Thymus (tissue), 11 donors: ENCODE measurements at regions not wholly inside any gene's neighbourhood (a gene's known extent, or its start where the extent isn't known, plus 50 kb on each side); places are given as distances from the start of the nearest gene placed in this dataset.

Experiments used
- DNase-seq, 9 donors: peaks; one replicate each; pipeline ENCODE4 v3.0.0-alpha.2; 2013; ENCODE audit warnings: low spot score in 9 of 9, low read depth in 6 of 9, missing footprints in 1 of 9
- H3K27ac ChIP-seq, 2 donors: one replicate each; pipeline ENCODE4 v1.5.1; 2013; ENCODE audit warnings: control low read depth in 1 of 2, low read depth in 1 of 2, low read length in 1 of 2, mild to moderate bottlenecking in 1 of 2, moderate library complexity in 1 of 2
- H3K27me3 ChIP-seq, 2 donors: one replicate each; pipeline ENCODE4 v1.5.1; 2013; ENCODE audit warnings: low read length in 1 of 2; ENCODE audit not compliant: control insufficient read depth in 2 of 2, insufficient read depth in 1 of 2
- H3K36me3 ChIP-seq, 2 donors: one replicate each; pipeline ENCODE4 v1.5.1; 2013; ENCODE audit warnings: low read length in 1 of 2, mild to moderate bottlenecking in 1 of 2, moderate library complexity in 1 of 2; ENCODE audit not compliant: control insufficient read depth in 2 of 2, insufficient read depth in 2 of 2
- H3K4me1 ChIP-seq, 2 donors: one replicate each; pipeline ENCODE4 v1.5.1; 2013; ENCODE audit warnings: low read length in 2 of 2; ENCODE audit not compliant: control insufficient read depth in 2 of 2, insufficient read depth in 2 of 2
- H3K4me3 ChIP-seq, 2 donors: one replicate each; pipeline ENCODE4 v1.5.1; 2013; ENCODE audit warnings: low read length in 2 of 2, control low read depth in 1 of 2, mild to moderate bottlenecking in 1 of 2
- H3K9me3 ChIP-seq, 2 donors: one replicate each; pipeline ENCODE4 v1.5.1; 2013; ENCODE audit warnings: low read length in 1 of 2, mild to moderate bottlenecking in 1 of 2; ENCODE audit not compliant: control insufficient read depth in 2 of 2, insufficient read depth in 1 of 2
- WGBS: extraction: QIAGEN DNeasy Blood & Tissue Kit; methylation state at CpG from one replicate; pipeline ENCODE4 v1.1.7; 2013; 5-methylcytosine and 5-hydroxymethylcytosine counted together
- donor health status: healthy.

DNA sequence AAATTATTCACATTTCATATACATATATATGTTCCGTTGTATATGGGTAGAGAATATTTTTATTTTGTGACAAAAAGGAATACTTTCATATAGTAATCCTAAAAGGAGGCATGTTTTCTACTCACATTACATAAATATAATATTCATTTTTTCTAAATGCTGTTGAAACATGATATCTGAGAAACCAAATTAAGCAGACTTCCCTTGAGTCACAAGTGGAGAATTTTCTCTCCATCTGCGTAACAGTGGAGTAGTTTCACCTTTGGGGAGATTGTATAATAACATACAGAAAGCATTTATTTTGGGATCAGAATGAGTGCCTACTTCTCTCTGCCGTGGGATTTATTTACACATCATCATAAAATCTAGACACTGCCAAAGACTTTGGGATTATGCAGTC, 849.8 kb downstream of the NSUN3 start:
- no peak overlapping the region for H3K4me3 ChIP-seq
- H3K27me3 ChIP-seq, result no peaks in the 10 kb centered on the region
- H3K9me3 ChIP-seq, result no peaks in the 10 kb centered on the region
- no peak overlapping the region for H3K27ac ChIP-seq
- 92% methylated on average over 3 of the region's 3 CpGs for WGBS
- no peak for DNase-seq
- no peaks in the 10 kb centered on the region for H3K36me3 ChIP-seq
- no peaks in the 10 kb centered on the region for H3K4me1 ChIP-seq

DNA sequence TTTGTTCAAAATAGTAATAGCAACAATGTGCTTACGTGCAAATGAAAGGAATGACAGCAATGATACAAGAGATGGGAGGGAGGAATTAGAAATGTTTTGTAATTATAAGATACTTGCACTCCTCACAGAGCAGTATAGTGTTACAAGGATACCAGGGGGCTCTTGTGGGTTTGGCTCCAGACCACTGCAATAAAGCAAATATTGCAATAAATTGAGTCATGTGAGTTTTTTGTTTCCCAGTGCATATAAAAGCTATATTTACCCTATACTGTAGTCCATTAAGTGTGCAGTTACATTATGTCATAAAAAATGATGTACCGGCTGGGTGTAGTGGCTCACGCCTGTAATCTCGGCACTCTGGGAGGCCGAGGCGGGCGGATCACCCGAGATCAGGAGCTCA, 864.3 kb downstream of the NSUN3 start:
- no peaks in the 10 kb centered on the region for H3K27me3 ChIP-seq
- 93% methylated on average over 8 of the region's 8 CpGs for WGBS

DNA sequence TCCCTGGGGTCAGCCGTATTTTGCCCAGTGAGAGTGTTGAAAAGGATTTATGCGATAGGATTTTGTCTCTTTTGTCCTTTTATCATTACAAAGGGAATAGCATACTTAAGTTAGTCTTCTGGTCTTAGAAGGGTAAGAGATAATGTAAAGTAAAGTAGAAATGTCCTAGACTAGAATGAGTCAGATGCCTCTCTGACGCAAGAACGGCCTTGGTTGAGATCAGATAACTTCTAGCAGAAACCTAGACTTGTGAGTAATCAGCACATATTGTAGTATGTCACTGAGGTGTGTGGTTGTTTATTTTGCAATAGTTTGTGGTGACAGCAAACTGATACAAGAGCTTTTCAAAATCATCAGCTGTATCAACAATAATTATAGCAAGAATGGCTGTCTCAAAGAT, 866.1 kb downstream of the NSUN3 start:
- no peak overlapping the region for H3K4me3 ChIP-seq
- no peaks in the 10 kb centered on the region for H3K36me3 ChIP-seq
- no peak for DNase-seq
- peaks cover 0 to 10% of the 10 kb centered on the region in 2 donors for H3K9me3 ChIP-seq
- H3K27ac ChIP-seq, result no peak overlapping the region
- 96% methylated on average over 4 of the region's 4 CpGs for WGBS
- no peaks in the 10 kb centered on the region for H3K27me3 ChIP-seq
- no peaks in the 10 kb centered on the region for H3K4me1 ChIP-seq

More for the DNA sequence above, 864.3 kb downstream of the NSUN3 start:
- Histone ChIP-seq H3K4me1 (no peaks in the 10 kb centered on the region), H3K27ac (no peak overlapping the region), H3K9me3 (peaks cover 0 to 10% of the 10 kb centered on the region in 2 donors), H3K4me3 (no peak overlapping the region), H3K36me3 (no peaks in the 10 kb centered on the region)
- no peak for DNase-seq

DNA sequence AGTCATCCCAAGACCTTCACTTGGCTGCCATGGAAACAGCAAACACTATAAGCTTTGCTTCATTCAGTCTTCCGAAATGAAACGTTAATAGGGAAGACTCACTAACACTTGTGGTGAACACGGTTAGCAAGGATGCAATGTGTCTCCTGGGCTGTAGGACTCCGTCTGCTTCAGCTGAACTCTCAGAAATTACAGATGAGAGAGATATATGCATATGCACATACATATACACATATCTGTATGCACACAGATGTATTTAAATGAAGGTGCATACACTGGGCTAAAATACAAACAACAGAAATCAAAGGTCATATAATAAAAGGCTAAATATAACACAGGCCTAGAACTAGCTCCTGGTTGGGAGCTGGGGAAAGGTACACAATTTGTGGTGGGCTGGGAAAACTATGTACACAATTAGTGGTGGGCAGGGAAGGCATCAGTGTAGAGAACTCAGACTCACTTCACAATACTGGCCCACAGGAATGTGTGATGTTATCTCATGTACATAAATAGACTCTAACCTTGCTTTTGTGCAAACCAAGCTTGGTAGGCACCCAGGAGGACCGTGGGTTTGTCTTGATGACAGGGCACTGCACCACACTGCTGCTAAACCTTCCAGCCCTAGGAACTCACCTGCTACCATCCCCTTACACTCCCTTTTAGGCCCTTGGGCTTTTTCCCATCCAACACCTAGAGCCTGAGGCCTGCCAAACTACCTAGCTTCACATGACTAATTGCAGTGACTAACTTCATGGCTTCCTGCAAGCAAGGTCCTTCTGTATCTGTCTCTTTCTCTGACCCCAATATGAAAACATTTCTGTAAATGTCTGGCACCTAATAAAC, 873.1 kb downstream of the NSUN3 start:
- H3K9me3 ChIP-seq, result peaks cover 0 to 8% of the 10 kb centered on the region in 2 donors
- no peaks in the 10 kb centered on the region for H3K36me3 ChIP-seq
- H3K4me3 ChIP-seq, result no peak overlapping the region
- WGBS, result 89% methylated on average over 5 of the region's 5 CpGs
- H3K4me1 ChIP-seq, result no peaks in the 10 kb centered on the region
- no peaks in the 10 kb centered on the region for H3K27me3 ChIP-seq
- no peak overlapping the region for H3K27ac ChIP-seq
- no peak for DNase-seq

DNA sequence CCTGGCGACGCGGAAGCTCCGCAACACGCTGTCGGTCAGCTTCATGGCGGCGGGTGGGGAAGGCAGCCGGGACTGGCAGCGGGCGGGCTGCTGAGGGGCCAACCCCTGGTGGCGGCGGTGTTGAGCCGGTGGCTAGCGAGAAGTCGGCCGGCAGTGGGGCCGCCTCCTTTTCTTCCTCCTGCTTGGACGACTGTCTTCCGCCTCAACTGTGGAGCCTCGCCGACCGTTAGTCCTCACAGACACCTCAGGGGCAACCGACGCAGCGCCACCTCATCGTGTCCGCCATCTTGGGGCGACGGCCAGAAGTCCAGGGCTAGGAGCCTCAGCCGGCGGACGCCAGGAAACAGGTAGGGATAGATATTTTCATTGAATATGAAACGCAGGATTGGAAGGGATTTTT, 875.1 kb downstream of the NSUN3 start:
- no peaks in the 10 kb centered on the region for H3K4me1 ChIP-seq
- no peaks in the 10 kb centered on the region for H3K27me3 ChIP-seq
- no peaks in the 10 kb centered on the region for H3K36me3 ChIP-seq
- DNase-seq, result no peak
- peaks cover 0 to 8% of the 10 kb centered on the region in 2 donors for H3K9me3 ChIP-seq
- H3K27ac ChIP-seq, result no peak overlapping the region
- no peak overlapping the region for H3K4me3 ChIP-seq
- 97% methylated on average over 34 of the region's 34 CpGs for WGBS

DNA sequence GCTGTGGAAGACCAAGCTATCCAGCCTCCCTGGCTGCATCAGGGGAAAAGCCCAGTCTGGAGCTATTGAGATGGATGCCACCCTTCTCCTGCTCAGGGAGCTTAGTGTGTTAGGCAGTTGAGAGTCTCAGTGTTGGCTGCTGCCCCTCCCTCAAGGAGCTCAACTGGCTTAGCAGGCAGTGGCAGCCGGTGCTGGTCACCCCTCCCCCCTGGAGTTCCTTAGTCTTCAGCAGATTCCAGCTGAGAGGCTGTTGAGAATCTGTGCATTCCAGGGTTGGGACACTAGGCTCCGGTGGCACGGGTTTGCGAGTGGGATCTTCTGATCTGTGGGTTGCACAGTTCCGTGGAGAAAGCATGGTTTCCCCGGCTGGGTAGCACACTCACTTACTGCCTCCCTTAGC, 883.8 kb downstream of the NSUN3 start:
- H3K4me3 ChIP-seq, result no peak overlapping the region
- peaks cover 0 to 13% of the 10 kb centered on the region in 2 donors for H3K9me3 ChIP-seq
- H3K36me3 ChIP-seq, result no peaks in the 10 kb centered on the region
- DNase-seq, result no peak
- H3K27ac ChIP-seq, result no peak overlapping the region
- no peaks in the 10 kb centered on the region for H3K27me3 ChIP-seq
- 96% methylated on average over 6 of the region's 6 CpGs for WGBS
- no peaks in the 10 kb centered on the region for H3K4me1 ChIP-seq

DNA sequence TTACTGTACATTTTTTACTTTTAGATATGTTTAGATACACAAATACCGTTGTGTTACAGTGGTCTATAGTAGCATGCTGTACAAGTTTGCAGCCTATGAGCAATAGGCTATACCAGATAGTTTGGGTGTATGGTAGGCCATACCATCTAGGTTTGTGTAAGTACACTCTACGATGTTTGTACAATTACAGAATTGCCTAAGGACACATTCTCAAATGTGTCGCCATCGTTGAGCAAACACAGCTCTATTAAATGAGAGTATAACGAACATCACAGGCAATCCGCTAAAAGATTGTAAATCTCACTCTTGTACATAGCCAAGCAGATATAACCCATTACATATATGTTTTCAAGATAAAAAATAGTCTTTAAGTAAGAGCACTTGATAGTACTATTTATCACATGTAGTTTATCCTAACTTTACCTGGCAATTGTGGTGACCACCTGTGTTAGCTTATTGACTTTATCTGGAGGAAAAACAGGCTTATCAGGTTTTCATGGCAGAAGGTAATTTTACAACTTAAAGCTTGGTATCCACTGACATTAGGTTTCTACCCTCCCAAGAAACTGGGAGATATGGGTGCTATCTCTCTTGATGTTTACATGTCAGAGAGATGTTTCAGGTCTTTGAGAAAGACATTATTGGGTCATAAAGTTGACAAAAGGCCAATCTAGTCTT, 898.7 kb downstream of the NSUN3 start:
- Histone ChIP-seq H3K27me3 (no peaks in the 10 kb centered on the region), H3K27ac (no peak overlapping the region), H3K4me1 (no peaks in the 10 kb centered on the region), H3K36me3 (no peaks in the 10 kb centered on the region), H3K4me3 (no peak overlapping the region), H3K9me3 (no peaks in the 10 kb centered on the region)
- 87% methylated on average over 6 of the region's 6 CpGs for WGBS
- DNase-seq, result no peak

DNA sequence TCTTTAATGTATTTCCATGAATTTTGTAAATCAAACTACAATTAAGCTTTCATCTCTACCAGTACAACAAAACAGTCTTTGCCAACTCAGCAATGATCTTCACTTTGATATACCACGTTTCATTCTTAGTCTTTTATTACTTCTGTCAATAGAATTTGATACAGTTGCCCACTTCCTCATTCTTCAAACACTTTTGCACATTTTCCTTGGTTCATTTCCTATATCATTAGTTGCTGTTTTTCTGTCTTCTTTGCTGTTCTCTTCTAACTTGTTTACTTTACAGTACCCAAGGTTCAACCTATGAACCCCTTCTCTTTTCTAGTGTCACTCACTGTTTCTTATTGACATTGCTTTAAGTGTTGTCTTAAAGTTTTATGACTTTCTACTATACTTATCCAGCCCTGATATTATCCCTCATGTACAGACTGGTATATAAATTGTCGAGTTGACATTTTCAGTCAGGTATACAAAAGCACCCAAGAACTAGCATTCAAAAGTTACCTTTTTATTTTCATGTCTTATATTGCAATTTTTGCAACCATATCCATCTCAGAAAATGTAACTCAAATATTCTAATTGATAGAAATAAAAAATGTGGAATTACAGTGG, 903.1 kb downstream of the NSUN3 start:
- 34% methylated on average over 2 of the region's 2 CpGs for WGBS
- no peaks in the 10 kb centered on the region for H3K27me3 ChIP-seq
- H3K9me3 ChIP-seq, result peaks cover 0 to 3% of the 10 kb centered on the region in 2 donors
- DNase-seq, result no peak
- no peaks in the 10 kb centered on the region for H3K36me3 ChIP-seq
- no peaks in the 10 kb centered on the region for H3K4me1 ChIP-seq
- H3K27ac ChIP-seq, result no peak overlapping the region
- no peak overlapping the region for H3K4me3 ChIP-seq

DNA sequence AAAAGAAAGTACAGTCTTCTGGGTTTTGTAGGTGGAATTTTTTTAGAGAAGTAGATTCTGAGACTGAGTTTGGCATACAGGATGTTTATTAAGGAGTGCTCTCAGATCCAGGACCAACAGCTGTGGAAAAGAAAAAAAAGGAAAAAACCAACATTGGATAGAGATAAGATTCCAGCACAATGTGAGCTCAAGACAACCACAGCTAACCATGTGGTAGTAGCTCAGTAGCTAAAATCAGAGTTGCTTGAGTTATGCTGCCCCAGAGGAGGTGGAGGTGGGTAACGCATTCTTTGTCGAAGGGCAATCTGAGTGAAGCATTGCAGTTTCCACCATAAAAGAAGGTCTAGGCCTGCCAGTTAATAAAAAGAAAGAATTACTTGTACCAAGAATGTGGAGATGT, 904.3 kb downstream of the NSUN3 start:
- Histone ChIP-seq H3K36me3 (no peaks in the 10 kb centered on the region), H3K4me3 (no peak overlapping the region), H3K27ac (no peak overlapping the region), H3K27me3 (no peaks in the 10 kb centered on the region), H3K9me3 (peaks cover 0 to 3% of the 10 kb centered on the region in 2 donors), H3K4me1 (no peaks in the 10 kb centered on the region)
- DNase-seq, result no peak
- WGBS, result 97% methylated on average over 2 of the region's 2 CpGs
